GM18873 (cell line): ENCODE measurements at regions not wholly inside any gene's neighbourhood (a gene's known extent, or its start where the extent isn't known, plus 50 kb on each side); places are given as distances from the start of the nearest gene placed in this dataset.
"Not testable (repeated sequence)": the region's sequence is repeated elsewhere in the genome, so short reads cannot be mapped to it uniquely, and the experiment has no call there.

Source experiments
- ATAC-seq: cut with Tn5 transposase; IDR thresholded peaks from one replicate; pipeline ENCODE4 v1.9.1; 2021; ENCODE audit warnings: mild to moderate bottlenecking, moderate library complexity, moderate number of reproducible peaks; ENCODE audit not compliant: unreplicated experiment, low FRiP score

GRCh38 chr5:53263151-53263550 is 153.6 kb upstream of the MOCS2 start:
- ATAC-seq = no peak

GRCh38 chr5:53265043-53265442 is 155.5 kb upstream of the MOCS2 start:
- no peak for ATAC-seq

- not testable (repeated sequence) for ATAC-seq
These were observed 158.7 kb upstream of the MOCS2 start for GRCh38 chr5:53268241-53268640.

- ATAC-seq = no peak
These were observed 166.1 kb upstream of the MOCS2 start for GRCh38 chr5:53275666-53276065.

GRCh38 chr5:53276825-53277224 is 167.3 kb upstream of the MOCS2 start:
- no peak for ATAC-seq

- no peak for ATAC-seq
These were observed 167.9 kb upstream of the MOCS2 start for GRCh38 chr5:53277491-53277890.

GRCh38 chr5:53287573-53287972 is 178.0 kb upstream of the MOCS2 start:
- ATAC-seq = no peak

GRCh38 chr5:53288511-53288910 is 179.0 kb upstream of the MOCS2 start:
- no peak for ATAC-seq

- no peak for ATAC-seq
These were observed 181.5 kb upstream of the MOCS2 start for GRCh38 chr5:53291047-53291446.

- no peak for ATAC-seq
These were observed 182.0 kb upstream of the MOCS2 start for GRCh38 chr5:53291528-53291927.

- no peak for ATAC-seq
These were observed 181.6 kb upstream of the FST start for GRCh38 chr5:53298841-53299240.

- no peak for ATAC-seq
These were observed 177.9 kb upstream of the FST start for GRCh38 chr5:53302529-53302928.

GRCh38 chr5:53303105-53303504 is 177.3 kb upstream of the FST start:
- no peak for ATAC-seq

- ATAC-seq = not testable (repeated sequence)
These were observed 175.1 kb upstream of the FST start for GRCh38 chr5:53305316-53305715.

- no peak for ATAC-seq
These were observed 170.8 kb upstream of the FST start for GRCh38 chr5:53309653-53310052.

GRCh38 chr5:53311681-53312080 is 168.7 kb upstream of the FST start:
- ATAC-seq = no peak

GRCh38 chr5:53313145-53313544 is 167.3 kb upstream of the FST start:
- no peak for ATAC-seq

GRCh38 chr5:53318303-53318702 is 162.1 kb upstream of the FST start:
- no peak for ATAC-seq

GRCh38 chr5:53319315-53319714 is 161.1 kb upstream of the FST start:
- ATAC-seq = no peak

- no peak for ATAC-seq
These were observed 159.4 kb upstream of the FST start for GRCh38 chr5:53321073-53321472.

GRCh38 chr5:53321721-53322120 is 158.7 kb upstream of the FST start:
- ATAC-seq = no peak

GRCh38 chr5:53322257-53322656 is 158.2 kb upstream of the FST start:
- no peak for ATAC-seq

GRCh38 chr5:53323511-53323910 is 156.9 kb upstream of the FST start:
- no peak for ATAC-seq
